ENCODE measurements at regions not wholly inside any gene's neighbourhood (a gene's known extent, or its start where the extent isn't known, plus 50 kb on each side); places are given as distances from the start of the nearest gene placed in this dataset.

DNA sequence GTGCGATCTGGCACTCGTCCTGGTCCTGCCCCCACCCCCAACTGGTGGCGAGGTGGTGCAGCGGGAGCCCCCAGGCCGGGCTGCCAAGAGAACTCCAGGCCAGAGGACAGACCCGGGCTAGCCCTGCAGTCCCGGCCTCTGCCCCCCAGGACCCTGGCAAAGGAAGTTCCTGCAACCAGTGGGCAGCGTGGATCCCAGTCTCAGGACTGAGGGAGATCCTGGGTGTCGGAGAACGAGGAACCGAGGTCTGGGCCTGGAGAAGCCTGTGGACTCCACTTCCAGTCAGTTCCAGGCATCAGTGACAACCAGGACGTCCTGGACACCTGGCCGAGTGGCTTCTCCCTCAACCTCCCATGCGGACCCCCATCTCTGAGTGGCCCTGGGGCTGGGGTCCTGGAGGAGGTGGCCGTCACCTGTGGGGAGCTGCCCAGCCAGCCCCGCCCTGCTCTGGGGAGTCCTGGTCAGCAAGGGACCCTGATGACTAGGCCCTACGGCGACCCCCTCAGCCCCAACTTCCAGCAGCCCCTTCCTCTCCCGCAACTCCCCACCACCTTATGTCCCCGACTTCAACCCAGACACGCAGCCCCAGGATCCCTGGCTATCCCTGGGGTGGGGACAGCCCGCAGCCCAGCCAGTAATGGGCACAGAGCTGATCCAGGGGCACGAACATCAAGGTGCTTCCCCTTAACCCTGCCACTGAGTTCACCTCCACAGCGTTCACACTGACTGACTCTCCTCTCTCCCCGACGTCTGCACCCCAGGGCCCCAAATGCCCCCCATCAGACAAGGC is 53.7 kb upstream of the NKX1-1 start:
- no peak for DNase-seq

DNA sequence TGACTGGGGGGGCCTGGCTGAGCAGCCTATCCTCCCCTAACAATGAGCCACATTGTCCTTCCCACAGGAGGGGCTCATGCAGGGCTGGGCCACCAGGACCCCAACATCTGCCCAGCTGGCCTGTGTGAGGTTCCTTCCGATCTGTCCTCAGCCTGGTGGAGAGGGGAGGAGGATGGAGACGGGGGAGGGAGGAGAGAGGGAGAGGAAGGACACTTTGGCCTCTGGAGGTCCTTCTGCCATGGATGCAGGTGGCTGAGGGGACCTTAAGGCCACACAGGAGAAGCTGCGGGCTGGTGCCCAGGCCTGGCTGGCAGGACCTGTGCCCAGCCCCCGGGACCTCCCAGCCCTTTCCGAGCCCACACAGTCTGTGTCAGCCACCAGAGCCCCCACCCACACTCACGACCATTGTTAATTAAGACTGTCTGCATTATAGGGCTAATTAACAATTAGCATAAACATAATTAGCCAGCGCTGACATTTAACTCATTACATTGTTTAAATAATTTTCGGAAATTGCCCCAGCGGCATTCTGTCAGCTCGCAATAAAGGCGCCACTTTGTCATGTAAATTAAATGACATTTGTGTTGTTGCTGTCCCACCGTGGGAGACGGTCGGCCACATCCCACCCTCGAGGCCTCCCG is 53.0 kb upstream of the NKX1-1 start:
- DNase-seq, result no peak

- no peak for DNase-seq
Observed at GRCh38 chr4:1458581-1458980, 52.3 kb upstream of the NKX1-1 start.
